DMS79 (cell line): ENCODE measurements at regions not wholly inside any gene's neighbourhood (a gene's known extent, or its start where the extent isn't known, plus 50 kb on each side); places are given as distances from the start of the nearest gene placed in this dataset.

ENCODE experiments used
- DNase-seq: peaks from one replicate; lab custom pipeline; 2025; lab: John Stamatoyannopoulos, UW

- no peak for DNase-seq
Observed at GRCh38 chr2:8281950-8282857, 399.7 kb upstream of the ID2 start.

- DNase-seq: no peak
Observed at GRCh38 chr2:8282858-8283252, 399.0 kb upstream of the ID2 start.

- no peak for DNase-seq
Observed at GRCh38 chr2:8285081-8285480, 396.8 kb upstream of the ID2 start.

GRCh38 chr2:8285898-8286297 lies 396.0 kb upstream of the ID2 start:
- DNase-seq: no peak

- DNase-seq: no peak
Observed at GRCh38 chr2:8288206-8288605, 393.6 kb upstream of the ID2 start.

- DNase-seq: no peak
Observed at GRCh38 chr2:8289111-8289510, 392.7 kb upstream of the ID2 start.

GRCh38 chr2:8290771-8291352 lies 391.0 kb upstream of the ID2 start:
- no peak for DNase-seq

GRCh38 chr2:8296306-8296705 lies 385.6 kb upstream of the ID2 start:
- no peak for DNase-seq

GRCh38 chr2:8297376-8298231 lies 384.3 kb upstream of the ID2 start:
- no peak for DNase-seq

- DNase-seq: no peak
Observed at GRCh38 chr2:8298783-8299182, 383.1 kb upstream of the ID2 start.

- DNase-seq: no peak
Observed at GRCh38 chr2:8300216-8300615, 381.6 kb upstream of the ID2 start.

- DNase-seq: no peak
Observed at GRCh38 chr2:8300905-8301304, 381.0 kb upstream of the ID2 start.

- DNase-seq: no peak
Observed at GRCh38 chr2:8303322-8303832, 378.5 kb upstream of the ID2 start.

- DNase-seq: no peak
Observed at GRCh38 chr2:8304821-8305766, 376.8 kb upstream of the ID2 start.

GRCh38 chr2:8306530-8307351 lies 375.1 kb upstream of the ID2 start:
- no peak for DNase-seq

GRCh38 chr2:8307606-8308180 lies 374.2 kb upstream of the ID2 start:
- DNase-seq: no peak

GRCh38 chr2:8309131-8309530 lies 372.7 kb upstream of the ID2 start:
- no peak for DNase-seq

- DNase-seq: no peak
Observed at GRCh38 chr2:8310557-8311455, 371.1 kb upstream of the ID2 start.

GRCh38 chr2:8312221-8312620 lies 369.6 kb upstream of the ID2 start:
- no peak for DNase-seq
